ENCODE measurements at regions not wholly inside any gene's neighbourhood (a gene's known extent, or its start where the extent isn't known, plus 50 kb on each side); places are given as distances from the start of the nearest gene placed in this dataset.

GRCh38 chr4:31983246-31983645 lies 1263.1 kb downstream of the PCDH7 start:
- Histone ChIP-seq H3K4me1 (no peaks in the 10 kb centered on the region), H3K4me3 (ENCODE audit: low read depth, low read length) (no peak overlapping the region), H3K9me3 (no peaks in the 10 kb centered on the region), H3K27me3 (no peaks in the 10 kb centered on the region), H3K36me3 (no peaks in the 10 kb centered on the region)
- no peak for DNase-seq
- TF ChIP-seq CTCF (IDR thresholded peaks at IDR 0.05; ENCODE audit: low read depth, low read length) = no peak

- Histone ChIP-seq H3K27me3 (no peaks in the 10 kb centered on the region), H3K4me3 (ENCODE audit: low read depth, low read length) (no peak overlapping the region), H3K36me3 (no peaks in the 10 kb centered on the region), H3K4me1 (no peaks in the 10 kb centered on the region), H3K9me3 (no peaks in the 10 kb centered on the region)
- DNase-seq = no peak
- no peak for TF ChIP-seq CTCF (IDR thresholded peaks at IDR 0.05; ENCODE audit: low read depth, low read length)
These were observed 1263.5 kb downstream of the PCDH7 start for GRCh38 chr4:31983677-31984076.

DNA sequence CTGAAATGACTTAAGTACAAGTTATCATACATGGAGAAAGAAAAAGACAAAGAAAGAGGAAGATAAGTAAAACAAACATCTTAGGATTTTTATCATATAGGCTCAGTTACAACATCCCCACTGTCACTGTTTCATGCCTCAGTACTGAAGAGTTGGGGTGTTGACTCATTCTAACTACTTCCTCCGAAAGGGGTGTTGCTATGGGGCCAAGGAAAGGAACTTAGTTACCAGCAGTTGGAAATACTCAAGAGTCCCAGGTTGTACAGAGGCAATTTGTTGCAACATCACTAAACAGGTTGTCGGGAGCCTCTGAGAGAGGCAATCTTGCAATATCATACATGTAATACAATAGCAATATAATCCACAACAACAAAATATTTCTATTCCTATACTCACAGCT lies 1264.7 kb downstream of the PCDH7 start:
- Histone ChIP-seq H3K36me3 (no peaks in the 10 kb centered on the region), H3K9me3 (no peaks in the 10 kb centered on the region), H3K27me3 (no peaks in the 10 kb centered on the region), H3K4me3 (ENCODE audit: low read depth, low read length) (no peak overlapping the region), H3K4me1 (no peaks in the 10 kb centered on the region)
- DNase-seq = no peak
- TF ChIP-seq CTCF (IDR thresholded peaks at IDR 0.05; ENCODE audit: low read depth, low read length) = no peak

DNA sequence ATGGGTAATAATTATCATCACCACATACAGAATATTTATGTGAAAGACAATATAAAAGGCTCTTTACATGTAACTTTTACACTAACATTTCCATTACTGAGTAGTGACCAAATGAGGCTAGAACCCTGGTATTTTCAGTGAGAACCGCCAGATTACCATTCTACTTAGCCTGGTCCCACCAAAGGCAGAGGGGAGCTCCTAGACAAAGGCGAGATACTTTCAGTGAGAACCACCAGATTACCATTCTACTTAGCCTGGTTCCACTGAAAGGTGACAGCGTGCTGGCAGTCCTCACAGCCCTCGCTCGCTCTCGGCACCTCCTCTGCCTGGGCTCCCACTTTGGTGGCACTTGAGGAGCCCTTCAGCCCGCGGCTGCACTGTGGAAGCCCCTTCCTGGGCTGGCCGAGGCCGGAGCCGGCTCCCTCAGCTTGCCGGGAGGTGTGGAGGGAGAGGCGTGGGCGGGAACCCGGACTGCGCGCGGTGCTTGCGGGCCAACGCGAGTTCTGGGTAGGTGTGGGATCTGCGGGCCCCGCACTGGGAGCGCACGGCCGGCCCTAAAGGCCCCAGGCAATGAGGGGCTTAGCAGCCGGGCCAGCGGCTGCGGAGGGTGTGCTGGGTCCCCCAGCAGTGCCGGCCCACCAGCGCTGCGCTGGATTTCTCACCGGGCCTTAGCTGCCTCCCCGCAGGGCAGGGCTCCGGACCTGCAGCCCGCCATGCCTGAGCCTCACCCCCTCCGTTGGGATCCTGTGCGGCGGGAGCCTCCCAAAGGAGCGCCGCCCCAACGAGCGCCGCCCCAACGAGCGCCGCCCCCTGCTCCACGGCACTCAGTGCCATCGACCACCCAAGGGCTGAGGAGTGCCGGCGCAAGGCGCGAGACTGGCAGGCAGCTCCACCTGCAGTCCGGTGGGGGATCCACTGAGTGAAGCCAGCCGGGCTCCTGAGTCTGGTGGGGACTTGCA lies 1276.1 kb downstream of the PCDH7 start:
- DNase-seq = no peak
- no peak for TF ChIP-seq CTCF (IDR thresholded peaks at IDR 0.05; ENCODE audit: low read depth, low read length)
- Histone ChIP-seq H3K4me3 (ENCODE audit: low read depth, low read length) (no peak overlapping the region), H3K36me3 (no peaks in the 10 kb centered on the region), H3K4me1 (peaks cover 10% of the 10 kb centered on the region), H3K27me3 (no peaks in the 10 kb centered on the region), H3K9me3 (no peaks in the 10 kb centered on the region)

DNA sequence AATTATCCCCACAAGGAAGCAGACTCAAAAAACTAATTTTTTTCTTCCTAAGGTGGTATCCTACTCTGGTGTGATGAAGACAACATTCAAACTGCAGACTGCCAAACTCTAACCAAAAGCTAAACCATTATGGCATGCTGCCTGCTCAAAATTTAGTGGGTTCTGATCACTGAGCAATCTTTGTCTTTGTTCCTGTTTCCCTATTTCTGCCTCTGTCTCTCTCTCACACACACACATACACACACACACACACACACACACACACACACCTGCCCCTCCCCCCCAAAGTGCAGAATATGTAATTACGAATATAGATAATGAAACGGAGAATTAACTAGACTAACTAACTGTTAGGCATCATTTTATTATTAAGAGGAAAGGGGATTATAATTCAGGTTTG lies 1278.6 kb downstream of the PCDH7 start:
- no peak for DNase-seq
- no peak for TF ChIP-seq CTCF (IDR thresholded peaks at IDR 0.05; ENCODE audit: low read depth, low read length)
- Histone ChIP-seq H3K36me3 (no peaks in the 10 kb centered on the region), H3K9me3 (no peaks in the 10 kb centered on the region), H3K4me1 (peaks cover 20% of the 10 kb centered on the region), H3K4me3 (ENCODE audit: low read depth, low read length) (no peak overlapping the region), H3K27me3 (no peaks in the 10 kb centered on the region)

GRCh38 chr4:31999848-32000247 lies 1279.7 kb downstream of the PCDH7 start:
- Histone ChIP-seq H3K27me3 (no peaks in the 10 kb centered on the region), H3K9me3 (no peaks in the 10 kb centered on the region), H3K36me3 (no peaks in the 10 kb centered on the region), H3K4me1 (peaks cover 23% of the 10 kb centered on the region), H3K4me3 (ENCODE audit: low read depth, low read length) (no peak overlapping the region)
- no peak for TF ChIP-seq CTCF (IDR thresholded peaks at IDR 0.05; ENCODE audit: low read depth, low read length)
- DNase-seq = no peak

All from BE2C (cell line).